ENCODE measurements at regions not wholly inside any gene's neighbourhood (a gene's known extent, or its start where the extent isn't known, plus 50 kb on each side); places are given as distances from the start of the nearest gene placed in this dataset.

GRCh38 chr22:27534720-27535125, 266.8 kb downstream of the MN1 start:
- DNase-seq = no peak

DNA sequence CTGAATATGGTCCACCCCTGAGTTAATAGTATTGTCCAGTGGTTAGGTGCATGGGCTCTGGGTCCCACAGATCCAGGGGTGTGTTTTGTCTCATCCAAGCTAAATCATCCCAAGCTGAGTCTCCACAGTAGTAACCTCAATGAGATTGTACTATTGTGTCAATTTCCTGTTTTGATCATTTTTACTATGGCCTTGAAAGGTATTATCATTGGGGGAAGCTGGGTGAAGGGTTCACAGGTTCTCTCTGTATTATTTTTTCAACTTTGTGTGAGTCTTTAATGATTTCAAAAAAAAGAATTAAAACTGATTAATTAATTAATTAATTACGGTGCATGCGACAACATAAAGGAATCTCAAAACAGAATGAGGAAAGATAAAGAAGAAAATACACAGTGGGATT, 266.1 kb downstream of the MN1 start:
- DNase-seq = no peak

- DNase-seq = no peak
Observed at GRCh38 chr22:27537501-27537900, 264.1 kb downstream of the MN1 start.

- DNase-seq = no peak
Observed at GRCh38 chr22:27538666-27539065, 262.9 kb downstream of the MN1 start.

GRCh38 chr22:27540247-27540646, 261.3 kb downstream of the MN1 start:
- no peak for DNase-seq

- DNase-seq = no peak
Observed at GRCh38 chr22:27540656-27541396, 260.7 kb downstream of the MN1 start.

DNA sequence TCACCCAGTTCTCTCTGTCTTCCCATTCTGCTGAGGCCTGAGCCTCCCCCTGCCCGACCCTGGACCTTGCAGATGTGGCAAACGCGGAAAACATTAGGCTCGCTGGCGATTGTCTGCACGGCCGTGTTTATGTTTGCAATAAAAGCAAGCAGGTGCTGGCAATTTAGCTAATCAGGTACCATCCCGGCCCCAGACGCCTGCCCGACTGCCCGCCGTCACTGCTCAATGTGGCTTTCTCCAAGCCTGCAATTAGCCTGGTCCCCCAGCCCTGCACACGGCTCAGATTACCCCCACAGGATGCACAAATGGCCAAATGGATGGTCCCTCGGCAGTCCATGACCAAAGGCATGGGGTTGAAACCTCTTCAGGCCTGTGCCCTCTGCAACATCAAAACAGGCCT, 259.7 kb downstream of the MN1 start:
- no peak for DNase-seq

- DNase-seq = no peak
Observed at GRCh38 chr22:27542602-27543001, 259.0 kb downstream of the MN1 start.

DNA sequence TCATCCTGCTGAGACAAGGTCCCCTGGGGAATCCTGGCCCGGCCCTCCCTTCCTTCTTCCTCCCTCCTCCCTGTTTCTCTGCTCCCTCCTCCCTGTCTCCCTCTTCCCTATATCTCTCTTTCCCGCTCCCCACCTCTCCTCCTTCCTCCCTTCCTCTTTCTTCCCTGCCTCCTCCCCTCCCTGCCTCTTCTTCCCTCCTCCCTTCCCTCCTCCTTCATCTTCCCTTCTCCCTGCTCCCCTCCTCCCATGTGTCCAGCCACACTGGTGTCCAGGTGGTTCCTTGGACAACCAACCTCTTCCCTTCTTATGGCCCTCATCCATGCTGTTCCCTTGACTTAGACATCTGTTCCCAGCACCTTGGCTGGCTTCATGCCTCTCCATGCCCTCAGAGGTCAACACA, 258.1 kb downstream of the MN1 start:
- no peak for DNase-seq

GRCh38 chr22:27545085-27545484, 256.5 kb downstream of the MN1 start:
- no peak for DNase-seq

DNA sequence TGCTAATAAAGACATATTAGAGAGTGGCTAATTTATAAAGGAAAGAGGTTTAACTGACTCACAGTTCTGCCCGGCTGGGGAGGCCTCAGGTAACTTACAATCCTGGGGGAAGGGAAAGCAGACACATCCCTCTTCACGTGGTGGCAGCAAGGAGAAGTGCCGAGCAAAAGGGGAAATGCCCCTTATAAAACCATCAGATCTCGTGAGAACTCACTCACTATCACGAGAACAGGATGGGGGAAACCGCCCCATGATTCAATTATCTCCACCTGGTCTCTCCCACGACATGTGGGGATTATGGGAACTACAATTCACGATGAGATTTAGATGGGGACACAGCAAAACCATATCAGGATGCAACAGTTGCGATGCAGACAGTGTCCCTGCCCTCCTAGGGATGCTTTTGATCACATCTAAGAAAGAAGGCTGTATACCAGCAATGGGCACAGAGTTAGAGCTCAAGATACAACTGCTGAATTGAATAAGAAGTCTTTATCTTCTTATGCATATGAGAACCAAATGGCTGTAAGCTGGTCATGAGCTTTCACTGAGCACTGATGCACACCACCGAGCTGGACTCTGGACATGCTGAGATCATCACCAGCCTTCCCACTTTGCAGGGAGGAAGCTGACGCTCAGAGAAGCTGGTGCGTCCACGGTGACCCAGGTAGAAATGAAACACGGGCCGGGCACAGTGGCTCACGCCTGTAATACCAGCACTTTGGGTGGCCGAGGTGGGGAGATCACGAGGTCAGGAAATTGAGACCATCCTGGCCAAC, 255.2 kb downstream of the MN1 start:
- DNase-seq = no peak

GRCh38 chr22:27551402-27551801, 250.2 kb downstream of the MN1 start:
- DNase-seq = no peak

- DNase-seq = no peak
Observed at GRCh38 chr22:27552176-27552575, 249.4 kb downstream of the MN1 start.

- DNase-seq = no peak
Observed at GRCh38 chr22:27552863-27553262, 248.7 kb downstream of the MN1 start.

- no peak for DNase-seq
Observed at GRCh38 chr22:27554106-27554811, 247.3 kb downstream of the MN1 start.

GRCh38 chr22:27554841-27555456, 246.6 kb downstream of the MN1 start:
- no peak for DNase-seq

DNA sequence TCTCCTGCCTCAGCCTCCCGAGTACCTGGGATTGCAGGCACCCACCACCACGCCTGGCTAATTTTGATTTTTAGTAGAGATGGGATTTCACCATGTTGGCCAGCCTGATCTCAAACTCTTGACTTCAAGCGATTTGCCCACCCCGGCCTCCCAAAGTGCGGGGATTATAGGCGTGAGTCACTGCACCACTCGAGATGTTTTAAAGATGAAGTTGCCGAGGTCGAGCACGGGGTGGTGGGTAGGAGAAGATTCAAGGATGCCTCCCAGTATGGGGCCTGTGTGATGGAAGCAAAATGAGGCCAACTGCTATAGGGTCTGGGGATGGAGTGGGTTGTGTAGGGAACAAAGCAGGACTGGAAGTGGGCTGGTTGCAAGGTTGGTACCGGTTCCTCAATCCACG, 245.2 kb downstream of the MN1 start:
- DNase-seq = no peak

GRCh38 chr22:27557286-27558008, 244.1 kb downstream of the MN1 start:
- no peak for DNase-seq

DNA sequence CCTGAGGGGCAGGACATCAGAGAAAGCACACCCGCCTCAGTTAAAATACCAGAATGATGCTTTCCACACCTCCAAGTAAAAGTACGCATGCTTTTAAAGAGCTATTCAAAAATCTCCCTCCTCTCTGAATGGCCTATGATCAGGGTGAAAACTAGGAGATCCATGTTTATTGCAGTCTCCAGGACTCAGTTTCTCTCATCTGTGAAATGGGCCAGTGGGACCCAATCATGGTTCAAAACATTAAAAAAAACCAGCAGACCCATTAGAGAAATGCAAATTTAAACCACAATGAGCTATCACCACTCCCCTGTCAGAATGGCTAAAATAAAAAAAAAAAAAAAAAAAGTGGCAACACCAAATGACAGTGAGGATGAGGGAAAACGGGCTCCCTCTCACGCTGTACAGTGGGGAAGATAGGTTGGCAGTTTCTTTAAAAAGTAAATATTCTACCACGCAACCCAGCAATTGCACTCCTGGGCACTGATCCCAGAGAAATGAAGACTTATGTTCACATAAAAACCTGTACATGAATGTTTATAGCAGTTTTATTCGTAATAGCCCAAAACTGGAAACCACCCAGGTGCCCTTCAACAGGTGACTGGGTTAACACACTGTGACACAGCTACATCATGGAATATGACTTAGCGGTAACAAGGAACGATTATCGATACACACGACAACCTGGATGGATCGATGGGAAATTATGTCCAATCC, 242.7 kb downstream of the MN1 start:
- no peak for DNase-seq

DNA sequence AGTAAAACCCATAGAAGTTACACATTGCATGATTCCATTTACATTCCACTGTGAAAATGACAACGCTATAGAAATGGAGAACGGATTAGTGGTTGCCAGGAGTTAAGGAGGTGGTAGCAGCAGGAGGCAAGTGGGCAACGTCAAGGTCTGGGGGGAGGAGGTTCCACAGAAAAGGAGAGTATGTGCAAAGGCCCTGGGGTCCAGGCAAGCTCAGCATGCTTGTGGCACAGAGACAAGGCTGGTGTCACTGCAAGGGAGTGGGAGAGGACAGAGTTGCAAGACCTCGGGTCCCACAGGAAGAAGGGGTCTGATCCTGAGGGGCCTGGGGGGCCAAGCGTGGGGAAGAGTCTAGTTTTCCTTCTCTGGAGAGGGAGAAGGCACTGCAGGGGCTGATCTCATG, 240.8 kb downstream of the MN1 start:
- DNase-seq = no peak

DNA sequence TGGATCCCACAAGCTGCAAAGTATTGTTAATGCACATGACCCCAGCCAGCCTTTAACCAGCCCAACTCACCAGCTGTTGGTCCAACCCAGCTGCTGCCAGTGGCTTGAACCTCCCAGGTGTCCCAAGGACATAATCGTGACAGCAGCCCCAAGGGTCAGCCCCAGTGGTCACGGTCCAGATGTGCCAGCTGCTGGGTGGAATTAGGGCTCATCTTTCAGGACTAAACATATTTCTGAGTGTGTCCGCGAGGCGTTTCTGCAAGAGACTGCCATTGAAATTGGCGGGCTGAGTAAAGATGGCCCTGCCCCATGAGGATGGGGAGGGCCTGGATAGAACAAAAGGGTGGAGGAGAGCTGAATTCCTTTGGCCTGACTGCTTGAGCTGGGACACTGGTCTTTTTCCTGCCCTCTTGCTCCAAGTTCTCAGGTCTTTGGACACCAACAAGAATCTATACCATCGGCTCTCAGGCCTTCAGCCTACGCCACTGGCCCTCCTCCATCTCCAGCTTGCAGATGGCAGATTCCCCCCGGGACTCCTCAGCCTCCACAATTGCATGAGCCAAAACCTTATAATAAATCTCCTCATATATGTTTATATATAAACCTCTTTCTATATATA, 240.2 kb downstream of the MN1 start:
- no peak for DNase-seq

- DNase-seq = no peak
Observed at GRCh38 chr22:27564806-27565205, 236.8 kb downstream of the MN1 start.

All from activated naive CD4-positive, alpha-beta T cell treated with Interleukin-2 at 50 U/mL for 16 hours (primary cell).